HG02798 (cell line): ENCODE measurements at regions not wholly inside any gene's neighbourhood (a gene's known extent, or its start where the extent isn't known, plus 50 kb on each side); places are given as distances from the start of the nearest gene placed in this dataset.
"Not testable (repeated sequence)": the region's sequence is repeated elsewhere in the genome, so short reads cannot be mapped to it uniquely, and the experiment has no call there.

ENCODE experiments used
- ATAC-seq: cut with Tn5 transposase; IDR thresholded peaks from one replicate; pipeline ENCODE4 v1.9.1; 2021; ENCODE audit warnings: mild to moderate bottlenecking; ENCODE audit not compliant: unreplicated experiment, poor library complexity

DNA sequence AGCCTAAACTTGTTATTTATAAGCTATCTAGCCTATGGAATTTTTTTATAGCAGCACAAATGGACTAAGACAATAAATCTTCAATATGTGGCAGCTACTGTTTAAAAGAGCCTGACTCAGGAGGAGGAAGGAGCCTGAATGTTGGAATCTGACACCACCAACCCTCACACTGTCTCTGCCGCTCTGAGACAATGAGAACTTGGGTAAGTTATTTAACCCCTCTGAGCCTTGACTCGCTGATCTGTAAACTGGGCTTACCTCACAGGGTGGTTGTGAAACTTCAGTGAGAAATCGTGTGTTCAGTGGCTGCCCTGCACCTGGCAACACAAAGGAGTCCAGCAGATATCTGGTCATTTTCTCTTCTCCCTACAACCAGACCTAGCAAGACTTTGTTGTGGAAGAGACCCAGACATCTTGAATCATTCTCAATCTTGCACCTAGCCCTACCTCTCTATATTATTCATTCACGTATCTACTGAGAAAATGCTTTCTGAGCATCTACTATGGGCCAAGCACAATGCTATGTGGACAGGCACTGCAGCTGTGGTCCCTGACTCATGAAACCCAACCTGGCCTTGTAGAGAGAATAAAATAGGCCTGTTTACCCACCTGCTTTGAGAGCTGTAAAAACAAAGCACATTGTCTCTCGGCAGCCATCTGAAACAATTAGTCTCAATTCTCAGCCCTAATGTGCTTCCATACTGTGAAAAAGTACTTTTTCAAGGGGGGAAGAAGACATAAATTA, 81.9 kb upstream of the SLC25A36 start:
- ATAC-seq: peak; percentile 48

- ATAC-seq: peak; percentile 40
These were observed 78.0 kb upstream of the SLC25A36 start for GRCh38 chr3:140863580-140864009.

DNA sequence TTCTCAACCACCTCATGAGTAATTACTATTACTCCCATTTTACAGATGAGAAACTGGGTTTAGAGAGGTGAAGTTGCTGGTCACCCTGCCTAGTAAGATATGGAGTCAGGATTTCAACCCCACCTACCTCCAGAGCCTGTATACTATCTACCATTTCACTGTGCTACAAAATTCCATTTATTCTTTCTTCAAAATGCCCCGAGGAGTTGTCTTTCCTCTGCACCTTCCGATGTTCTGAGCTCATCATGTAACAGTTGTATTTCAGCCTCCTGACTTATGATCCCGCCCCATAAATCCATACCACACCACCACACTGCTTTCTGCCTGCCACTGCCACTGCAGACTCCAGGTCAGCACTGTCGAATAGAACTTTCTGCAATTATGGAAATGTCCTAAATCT, 71.3 kb upstream of the SLC25A36 start:
- ATAC-seq: no peak

DNA sequence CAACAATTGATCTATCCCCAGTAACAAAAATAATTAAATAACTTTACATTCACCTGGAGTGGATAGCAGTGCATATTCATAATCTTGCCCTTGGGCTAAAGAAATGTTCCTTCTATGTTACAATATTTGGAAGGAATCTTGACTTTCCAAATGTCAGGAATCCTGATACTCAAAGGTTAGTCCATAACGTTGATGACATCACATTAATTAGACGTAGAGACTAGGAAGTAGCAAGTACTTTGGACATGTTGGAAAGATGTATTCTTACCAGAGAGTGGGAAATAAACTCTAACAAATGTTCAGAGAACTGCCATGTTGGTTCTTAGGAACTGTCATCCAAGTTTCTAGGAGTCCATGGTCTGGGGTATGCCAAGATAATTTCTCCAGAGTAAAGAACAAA, 70.6 kb upstream of the SLC25A36 start:
- ATAC-seq: no peak

GRCh38 chr3:140872165-140872564, 69.5 kb upstream of the SLC25A36 start:
- not testable (repeated sequence) for ATAC-seq

DNA sequence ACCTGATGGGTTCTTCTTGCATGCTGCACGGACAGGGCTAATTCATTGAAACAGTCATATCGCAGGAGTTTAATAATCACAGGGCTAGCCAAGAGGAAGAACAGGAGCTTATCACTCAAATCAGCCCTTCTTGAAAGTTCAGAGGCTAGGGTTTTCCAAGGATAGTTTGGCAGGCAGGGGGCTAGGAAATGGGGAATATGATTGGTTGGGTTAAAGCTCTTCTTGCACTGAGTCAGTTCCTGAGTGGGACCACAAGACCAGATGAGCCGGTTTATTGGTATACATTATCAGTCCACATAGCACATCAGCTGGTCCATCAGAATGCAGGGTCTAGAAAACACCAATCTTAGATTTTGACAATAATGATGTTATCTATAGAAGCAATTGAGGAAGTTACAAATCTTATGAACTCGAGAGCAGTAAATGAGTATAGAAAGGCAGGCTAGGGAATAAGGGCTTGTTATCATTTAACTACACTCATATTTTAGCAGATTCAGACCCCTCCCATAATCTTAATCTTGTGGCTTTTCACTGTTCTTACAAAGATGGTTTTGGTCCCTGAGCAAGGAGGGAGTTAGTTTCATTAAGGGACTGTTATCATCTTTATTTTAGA, 58.1 kb upstream of the SLC25A36 start:
- no peak for ATAC-seq

GRCh38 chr3:140885697-140886096, 55.9 kb upstream of the SLC25A36 start:
- ATAC-seq: not testable (repeated sequence)
